NCI-H1436 (cell line): ENCODE measurements at regions not wholly inside any gene's neighbourhood (a gene's known extent, or its start where the extent isn't known, plus 50 kb on each side); places are given as distances from the start of the nearest gene placed in this dataset.

Source experiments
- DNase-seq: peaks from one replicate; lab custom pipeline; 2025; lab: John Stamatoyannopoulos, UW

- DNase-seq, result no peak
Observed at GRCh38 chr18:76771192-76771799, 51.1 kb upstream of the ZNF236 start.

GRCh38 chr18:76767954-76768353, 54.4 kb upstream of the ZNF236 start:
- no peak for DNase-seq

GRCh38 chr18:76766429-76766828, 55.9 kb upstream of the ZNF236 start:
- no peak for DNase-seq

GRCh38 chr18:76765649-76766048, 56.7 kb upstream of the ZNF236 start:
- no peak for DNase-seq

- no peak for DNase-seq
Observed at GRCh38 chr18:76764291-76764901, 58.0 kb upstream of the ZNF236 start.

- DNase-seq, result no peak
Observed at GRCh38 chr18:76759056-76759455, 63.3 kb upstream of the ZNF236 start.

GRCh38 chr18:76757925-76758324, 64.4 kb upstream of the ZNF236 start:
- no peak for DNase-seq

GRCh38 chr18:76757335-76757734, 65.0 kb upstream of the ZNF236 start:
- DNase-seq, result no peak

- DNase-seq, result no peak
Observed at GRCh38 chr18:76756531-76757253, 65.7 kb upstream of the ZNF236 start.

- DNase-seq, result no peak
Observed at GRCh38 chr18:76754351-76754750, 68.0 kb upstream of the ZNF236 start.

- DNase-seq, result no peak
Observed at GRCh38 chr18:76752400-76752799, 70.0 kb upstream of the ZNF236 start.

- DNase-seq, result no peak
Observed at GRCh38 chr18:76750917-76751890, 71.2 kb upstream of the ZNF236 start.

- no peak for DNase-seq
Observed at GRCh38 chr18:76750269-76750668, 72.1 kb upstream of the ZNF236 start.

- DNase-seq, result no peak
Observed at GRCh38 chr18:76747676-76748075, 74.7 kb upstream of the ZNF236 start.

GRCh38 chr18:76741346-76741745, 81.0 kb upstream of the ZNF236 start:
- no peak for DNase-seq

- no peak for DNase-seq
Observed at GRCh38 chr18:76736309-76736708, 86.0 kb upstream of the ZNF236 start.

- no peak for DNase-seq
Observed at GRCh38 chr18:76730901-76731300, 91.5 kb upstream of the ZNF236 start.

GRCh38 chr18:76727589-76727988, 94.8 kb upstream of the ZNF236 start:
- DNase-seq, result no peak

- DNase-seq, result no peak
Observed at GRCh38 chr18:76725445-76725844, 96.9 kb upstream of the ZNF236 start.

- no peak for DNase-seq
Observed at GRCh38 chr18:76722224-76723061, 99.9 kb upstream of the ZNF236 start.
